CD4-positive, CD25-positive, alpha-beta regulatory T cell (primary cell): ENCODE measurements at regions not wholly inside any gene's neighbourhood (a gene's known extent, or its start where the extent isn't known, plus 50 kb on each side); places are given as distances from the start of the nearest gene placed in this dataset.
"Not testable (repeated sequence)": the region's sequence is repeated elsewhere in the genome, so short reads cannot be mapped to it uniquely, and the experiment has no call there.

ENCODE experiments used
- ATAC-seq, 2 donors: fragments of 150-1000 bp; cut with Tn5 transposase; one replicate each; pipeline ENCODE4 v1.10.0; 2021; ENCODE audit warnings: low read depth in 2 of 2, moderate number of reproducible peaks in 2 of 2, moderate library complexity in 1 of 2
- DNase-seq, 3 donors: peaks; one replicate each; pipeline versions ENCODE4 v3.0.0 to v3.0.0-alpha.2; 2012 to 2022; ENCODE audit warnings: mixed read lengths in 1 of 3
- H3K27ac ChIP-seq: one replicate; pipeline ENCODE4 v1.7.0; 2013; ENCODE audit warnings: mild to moderate bottlenecking, low read length; ENCODE audit not compliant: insufficient read depth, poor library complexity, severe bottlenecking
- H3K27me3 ChIP-seq: one replicate; pipeline ENCODE4 v1.7.0; 2013; ENCODE audit warnings: low read length; ENCODE audit not compliant: control insufficient read depth, insufficient read depth
- H3K36me3 ChIP-seq: one replicate; pipeline ENCODE4 v1.7.0; 2013; ENCODE audit warnings: mild to moderate bottlenecking, low read length, moderate library complexity; ENCODE audit not compliant: control insufficient read depth, insufficient read depth
- H3K4me1 ChIP-seq: 2 replicates; pipeline ENCODE4 v1.7.0; 2013; ENCODE audit warnings: mild to moderate bottlenecking, low read length; ENCODE audit not compliant: insufficient read depth, control insufficient read depth, poor library complexity, severe bottlenecking
- H3K4me3 ChIP-seq: one replicate; pipeline ENCODE4 v1.7.0; 2013; ENCODE audit warnings: low read depth, mild to moderate bottlenecking, low read length, moderate library complexity
- H3K9me3 ChIP-seq, 2 experiments: 1 replicate in 1 of 2; 2 replicates in 1 of 2; pipeline ENCODE4 v1.7.0; 2013; ENCODE audit warnings: low read length in 2 of 2, mild to moderate bottlenecking in 1 of 2, moderate library complexity in 1 of 2; ENCODE audit not compliant: control insufficient read depth in 2 of 2
- H3K27ac Mint-ChIP-seq, 3 donors: one replicate each; pipeline ENCODE4 v1.8.0; 2020 to 2022; ENCODE audit warnings: mild to moderate bottlenecking in 3 of 3, mixed read lengths in 3 of 3, moderate library complexity in 2 of 3
- H3K27me3 Mint-ChIP-seq: one replicate; pipeline ENCODE4 v1.8.0; 2022; ENCODE audit warnings: mild to moderate bottlenecking, mixed read lengths
- H3K36me3 Mint-ChIP-seq: one replicate; pipeline ENCODE4 v1.8.0; 2020; ENCODE audit warnings: mixed read lengths
- H3K4me1 Mint-ChIP-seq, 4 donors: one replicate each; pipeline ENCODE4 v1.8.0; 2020 to 2022; ENCODE audit warnings: mixed read lengths in 4 of 4, mild to moderate bottlenecking in 1 of 4
- H3K4me3 Mint-ChIP-seq, 4 donors: one replicate each; pipeline ENCODE4 v1.8.0; 2020 to 2022; ENCODE audit warnings: mild to moderate bottlenecking in 4 of 4, mixed read lengths in 4 of 4, moderate library complexity in 3 of 4
- H3K9me3 Mint-ChIP-seq, 7 donors: one replicate each; pipeline ENCODE4 v1.8.0; 2020 to 2022; ENCODE audit warnings: mixed read lengths in 7 of 7, mild to moderate bottlenecking in 3 of 7, moderate library complexity in 2 of 7

DNA sequence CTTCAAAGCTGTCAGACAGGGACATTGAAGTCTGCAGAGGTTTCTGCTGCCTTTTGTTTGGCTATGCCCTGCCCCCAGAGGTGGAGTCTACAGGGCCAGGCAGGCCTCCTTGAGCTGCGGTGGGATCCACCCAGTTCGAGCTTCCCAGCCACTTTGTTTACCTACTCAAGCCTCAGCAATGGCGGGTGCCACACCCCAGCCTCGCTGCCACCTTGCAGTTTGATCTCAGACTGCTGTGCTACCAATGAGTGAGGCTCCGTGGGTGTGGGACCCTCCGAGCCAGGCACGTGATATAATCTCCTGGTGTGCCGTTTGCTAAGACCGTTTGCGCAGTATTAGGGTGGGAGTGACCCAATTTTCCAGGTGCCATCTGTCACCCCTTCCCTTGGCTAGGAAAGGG, 320.1 kb upstream of the STXBP6 start:
- H3K9me3 Mint-ChIP-seq, result peaks cover 0 to 21% (median 6%) of the 10 kb centered on the region in 7 donors
- not testable (repeated sequence) for H3K27ac ChIP-seq, H3K36me3 ChIP-seq, H3K4me3 Mint-ChIP-seq, H3K27me3 ChIP-seq, H3K4me1 ChIP-seq, H3K9me3 ChIP-seq, H3K27ac Mint-ChIP-seq, H3K4me1 Mint-ChIP-seq, H3K27me3 Mint-ChIP-seq, ATAC-seq, DNase-seq, H3K4me3 ChIP-seq, H3K36me3 Mint-ChIP-seq

DNA sequence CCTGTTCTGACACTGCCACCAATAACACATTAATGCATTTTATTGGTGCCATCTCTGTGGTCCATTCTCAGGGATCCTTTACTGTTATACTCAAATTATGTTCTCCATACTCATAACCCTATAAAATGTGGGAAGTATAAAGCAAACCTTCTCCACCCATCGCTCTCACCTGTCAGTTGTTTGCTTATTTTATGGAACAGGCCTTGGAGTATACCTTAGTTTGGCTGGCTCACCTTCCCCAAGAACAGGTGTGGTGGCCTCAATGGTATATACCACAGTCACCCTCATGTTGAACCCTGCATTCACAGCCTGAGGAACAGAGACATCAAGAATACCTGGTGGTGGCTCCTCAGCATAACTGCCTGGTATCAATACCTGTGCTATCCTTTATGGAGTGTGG, 308.4 kb upstream of the STXBP6 start:
- Histone ChIP-seq H3K27ac (no peak overlapping the region), H3K36me3 (no peaks in the 10 kb centered on the region), H3K9me3 (no peaks in the 10 kb centered on the region), H3K4me1 (no peaks in the 10 kb centered on the region), H3K27me3 (no peaks in the 10 kb centered on the region), H3K4me3 (no peak overlapping the region)
- Mint-ChIP-seq H3K9me3 (peaks cover 0 to 12% (median 7%) of the 10 kb centered on the region in 7 donors), H3K27ac (no peak overlapping the region), H3K4me1 (no peaks in the 10 kb centered on the region), H3K27me3 (no peaks in the 10 kb centered on the region), H3K4me3 (no peak overlapping the region), H3K36me3 (no peaks in the 10 kb centered on the region)
- DNase-seq, result no peak
- ATAC-seq, result no peak

- ATAC-seq (no peak), DNase-seq (no peak)
- Histone ChIP-seq H3K36me3 (no peaks in the 10 kb centered on the region), H3K9me3 (no peaks in the 10 kb centered on the region), H3K4me1 (no peaks in the 10 kb centered on the region), H3K27me3 (no peaks in the 10 kb centered on the region), H3K4me3 (no peak overlapping the region), H3K27ac (no peak overlapping the region)
- H3K36me3 Mint-ChIP-seq, result no peaks in the 10 kb centered on the region
- no peaks in the 10 kb centered on the region for H3K4me1 Mint-ChIP-seq
- peaks cover 0 to 13% (median 2%) of the 10 kb centered on the region in 7 donors for H3K9me3 Mint-ChIP-seq
- H3K27ac Mint-ChIP-seq, result no peak overlapping the region
- no peaks in the 10 kb centered on the region for H3K27me3 Mint-ChIP-seq
- no peak overlapping the region for H3K4me3 Mint-ChIP-seq
These were observed 301.3 kb upstream of the STXBP6 start for GRCh38 chr14:25351269-25351668.

GRCh38 chr14:25350802-25351201, 300.9 kb upstream of the STXBP6 start:
- Mint-ChIP-seq H3K36me3 (no peaks in the 10 kb centered on the region), H3K27ac (no peak overlapping the region), H3K9me3 (peaks cover 0 to 12% (median 2%) of the 10 kb centered on the region in 7 donors), H3K27me3 (no peaks in the 10 kb centered on the region), H3K4me1 (no peaks in the 10 kb centered on the region), H3K4me3 (no peak overlapping the region)
- no peak for ATAC-seq
- no peaks in the 10 kb centered on the region for H3K4me1 ChIP-seq
- no peaks in the 10 kb centered on the region for H3K9me3 ChIP-seq
- no peaks in the 10 kb centered on the region for H3K36me3 ChIP-seq
- no peak for DNase-seq
- no peaks in the 10 kb centered on the region for H3K27me3 ChIP-seq
- no peak overlapping the region for H3K4me3 ChIP-seq
- H3K27ac ChIP-seq, result no peak overlapping the region

DNA sequence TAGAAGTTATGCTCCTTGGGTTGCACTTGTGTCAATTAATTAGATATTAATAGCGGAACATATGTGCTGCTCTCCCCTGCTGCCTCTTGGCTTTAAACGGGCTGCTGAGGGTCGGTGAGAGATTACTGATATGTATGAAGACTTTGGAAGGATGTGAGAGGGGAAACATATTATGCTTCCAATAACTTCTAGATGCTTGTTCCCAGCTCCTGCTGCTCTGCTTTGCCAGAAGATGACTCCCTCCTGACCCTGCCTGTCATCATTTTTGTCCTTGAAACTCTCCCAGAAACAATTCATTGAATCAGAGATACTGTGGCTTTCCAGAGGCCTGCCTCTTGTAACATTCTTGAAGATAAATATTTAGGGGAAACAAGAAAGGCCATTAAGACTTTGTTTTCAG, 300.1 kb upstream of the STXBP6 start:
- no peak for ATAC-seq
- no peaks in the 10 kb centered on the region for H3K36me3 Mint-ChIP-seq
- H3K9me3 Mint-ChIP-seq, result peaks cover 0 to 8% (median 4%) of the 10 kb centered on the region in 7 donors
- no peak for DNase-seq
- H3K4me3 Mint-ChIP-seq, result no peak overlapping the region
- Histone ChIP-seq H3K27ac (no peak overlapping the region), H3K9me3 (no peaks in the 10 kb centered on the region), H3K27me3 (no peaks in the 10 kb centered on the region), H3K36me3 (no peaks in the 10 kb centered on the region), H3K4me1 (no peaks in the 10 kb centered on the region), H3K4me3 (no peak overlapping the region)
- no peaks in the 10 kb centered on the region for H3K4me1 Mint-ChIP-seq
- no peak overlapping the region for H3K27ac Mint-ChIP-seq
- H3K27me3 Mint-ChIP-seq, result no peaks in the 10 kb centered on the region

GRCh38 chr14:25349269-25349668, 299.3 kb upstream of the STXBP6 start:
- Histone ChIP-seq H3K4me1 (no peaks in the 10 kb centered on the region), H3K9me3 (no peaks in the 10 kb centered on the region), H3K4me3 (no peak overlapping the region), H3K36me3 (no peaks in the 10 kb centered on the region), H3K27ac (no peak overlapping the region), H3K27me3 (no peaks in the 10 kb centered on the region)
- ATAC-seq, result no peak
- peaks cover 0 to 12% (median 7%) of the 10 kb centered on the region in 7 donors for H3K9me3 Mint-ChIP-seq
- H3K27ac Mint-ChIP-seq, result no peak overlapping the region
- no peak for DNase-seq
- no peaks in the 10 kb centered on the region for H3K36me3 Mint-ChIP-seq
- no peaks in the 10 kb centered on the region for H3K4me1 Mint-ChIP-seq
- no peaks in the 10 kb centered on the region for H3K27me3 Mint-ChIP-seq
- H3K4me3 Mint-ChIP-seq, result no peak overlapping the region

DNA sequence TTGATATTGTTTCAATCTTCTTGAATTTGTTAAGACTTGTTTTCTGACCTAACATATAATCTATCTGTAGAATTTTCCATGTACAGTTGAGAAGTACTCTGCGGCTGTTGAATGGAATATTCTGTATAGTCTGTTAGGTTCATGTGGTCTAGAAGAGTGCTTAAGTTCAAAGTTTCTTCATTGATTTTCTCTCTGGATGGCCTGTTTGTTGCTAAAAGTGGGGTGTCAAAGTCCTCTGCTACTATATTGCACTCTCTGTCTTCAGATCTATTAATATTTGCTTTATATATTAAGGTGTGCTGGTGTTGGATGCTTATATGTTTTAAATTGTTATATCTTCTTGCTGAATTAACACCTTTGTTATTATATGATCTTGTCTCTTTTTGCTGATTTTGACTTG, 290.9 kb upstream of the STXBP6 start:
- ATAC-seq, result no peak
- no peaks in the 10 kb centered on the region for H3K4me1 ChIP-seq

DNA sequence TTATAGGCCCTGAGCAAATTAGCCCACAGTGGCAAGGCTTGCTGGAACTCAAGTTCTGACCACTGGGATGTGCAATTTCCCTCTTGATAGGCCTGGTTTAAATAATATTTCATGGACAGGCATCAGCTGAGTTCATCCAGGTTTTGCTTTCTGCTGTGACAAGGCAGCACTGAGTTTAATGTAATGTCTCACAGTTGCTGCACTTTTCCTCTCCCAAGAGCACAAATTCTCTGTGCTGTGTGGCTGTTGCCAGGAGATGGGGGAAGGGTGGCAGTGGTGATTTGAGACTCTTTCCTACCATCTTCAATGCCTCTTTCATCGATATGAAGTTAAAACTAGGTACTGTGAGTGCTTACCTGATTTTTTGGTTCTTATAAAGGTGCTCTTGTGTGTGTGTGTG, 272.8 kb upstream of the STXBP6 start:
- Histone ChIP-seq H3K9me3 (peaks cover 0 to 2% of the 10 kb centered on the region in 2 experiments), H3K27me3 (no peaks in the 10 kb centered on the region), H3K36me3 (no peaks in the 10 kb centered on the region), H3K27ac (no peak overlapping the region), H3K4me3 (no peak overlapping the region), H3K4me1 (no peaks in the 10 kb centered on the region)
- peaks cover 0 to 11% (median 5%) of the 10 kb centered on the region in 7 donors for H3K9me3 Mint-ChIP-seq
- H3K36me3 Mint-ChIP-seq, result no peaks in the 10 kb centered on the region
- no peak overlapping the region for H3K27ac Mint-ChIP-seq
- H3K27me3 Mint-ChIP-seq, result no peaks in the 10 kb centered on the region
- H3K4me1 Mint-ChIP-seq, result no peaks in the 10 kb centered on the region
- DNase-seq (no peak), ATAC-seq (no peak)
- no peak overlapping the region for H3K4me3 Mint-ChIP-seq

More for the DNA sequence above, 290.9 kb upstream of the STXBP6 start:
- Mint-ChIP-seq H3K4me3 (no peak overlapping the region), H3K4me1 (no peaks in the 10 kb centered on the region), H3K9me3 (peaks cover 1 to 30% (median 10%) of the 10 kb centered on the region in 7 donors), H3K36me3 (no peaks in the 10 kb centered on the region), H3K27ac (no peak overlapping the region), H3K27me3 (no peaks in the 10 kb centered on the region)
- Histone ChIP-seq H3K36me3 (no peaks in the 10 kb centered on the region), H3K27me3 (no peaks in the 10 kb centered on the region), H3K4me3 (no peak overlapping the region), H3K27ac (no peak overlapping the region), H3K9me3 (peaks cover 2 to 7% of the 10 kb centered on the region in 2 experiments)
- DNase-seq, result no peak
